ENCODE measurements at regions not wholly inside any gene's neighbourhood (a gene's known extent, or its start where the extent isn't known, plus 50 kb on each side); places are given as distances from the start of the nearest gene placed in this dataset.

- ATAC-seq, result no peak
- Mint-ChIP-seq H3K27ac (no peak overlapping the region), H3K36me3 (no peaks in the 10 kb centered on the region), H3K4me1 (no peaks in the 10 kb centered on the region), H3K4me3 (no peak overlapping the region), H3K9me3 (no peaks in the 10 kb centered on the region), H3K27me3 (peaks cover 22% of the 10 kb centered on the region)
Observed at GRCh38 chr11:119907122-119907851, 178.3 kb upstream of the NECTIN1 start.

- no peak overlapping the region for H3K4me3 Mint-ChIP-seq
- ATAC-seq, result no peak
- no peaks in the 10 kb centered on the region for H3K9me3 Mint-ChIP-seq
- no peaks in the 10 kb centered on the region for H3K36me3 Mint-ChIP-seq
- no peaks in the 10 kb centered on the region for H3K4me1 Mint-ChIP-seq
- no peak overlapping the region for H3K27ac Mint-ChIP-seq
- peaks cover 22% of the 10 kb centered on the region for H3K27me3 Mint-ChIP-seq
Observed at GRCh38 chr11:119906376-119906775, 177.4 kb upstream of the NECTIN1 start.

- H3K36me3 Mint-ChIP-seq, result no peaks in the 10 kb centered on the region
- peaks cover 22% of the 10 kb centered on the region for H3K27me3 Mint-ChIP-seq
- H3K9me3 Mint-ChIP-seq, result no peaks in the 10 kb centered on the region
- no peak overlapping the region for H3K27ac Mint-ChIP-seq
- H3K4me3 Mint-ChIP-seq, result no peak overlapping the region
- no peaks in the 10 kb centered on the region for H3K4me1 Mint-ChIP-seq
- no peak for ATAC-seq
Observed at GRCh38 chr11:119905162-119905561, 176.2 kb upstream of the NECTIN1 start.

GRCh38 chr11:119904531-119905035, 175.6 kb upstream of the NECTIN1 start:
- Mint-ChIP-seq H3K27ac (no peak overlapping the region), H3K36me3 (no peaks in the 10 kb centered on the region), H3K27me3 (peaks cover 18% of the 10 kb centered on the region), H3K9me3 (no peaks in the 10 kb centered on the region), H3K4me3 (no peak overlapping the region), H3K4me1 (no peaks in the 10 kb centered on the region)
- ATAC-seq, result no peak

GRCh38 chr11:119903821-119904220, 174.8 kb upstream of the NECTIN1 start:
- Mint-ChIP-seq H3K4me1 (no peaks in the 10 kb centered on the region), H3K9me3 (no peaks in the 10 kb centered on the region), H3K27me3 (peaks cover 10% of the 10 kb centered on the region), H3K27ac (no peak overlapping the region), H3K4me3 (no peak overlapping the region), H3K36me3 (no peaks in the 10 kb centered on the region)
- no peak for ATAC-seq

GRCh38 chr11:119903389-119903788, 174.4 kb upstream of the NECTIN1 start:
- H3K27me3 Mint-ChIP-seq, result peaks cover 10% of the 10 kb centered on the region
- no peaks in the 10 kb centered on the region for H3K9me3 Mint-ChIP-seq
- H3K36me3 Mint-ChIP-seq, result no peaks in the 10 kb centered on the region

GRCh38 chr11:119902656-119903231, 173.7 kb upstream of the NECTIN1 start:
- no peak for ATAC-seq
- Mint-ChIP-seq H3K4me3 (no peak overlapping the region), H3K27me3 (peaks cover 10% of the 10 kb centered on the region), H3K27ac (no peak overlapping the region), H3K4me1 (no peaks in the 10 kb centered on the region), H3K9me3 (no peaks in the 10 kb centered on the region), H3K36me3 (no peaks in the 10 kb centered on the region)

More at GRCh38 chr11:119903389-119903788, 174.4 kb upstream of the NECTIN1 start:
- H3K27ac Mint-ChIP-seq, result no peak overlapping the region
- H3K4me3 Mint-ChIP-seq, result no peak overlapping the region
- ATAC-seq, result no peak
- no peaks in the 10 kb centered on the region for H3K4me1 Mint-ChIP-seq

DNA sequence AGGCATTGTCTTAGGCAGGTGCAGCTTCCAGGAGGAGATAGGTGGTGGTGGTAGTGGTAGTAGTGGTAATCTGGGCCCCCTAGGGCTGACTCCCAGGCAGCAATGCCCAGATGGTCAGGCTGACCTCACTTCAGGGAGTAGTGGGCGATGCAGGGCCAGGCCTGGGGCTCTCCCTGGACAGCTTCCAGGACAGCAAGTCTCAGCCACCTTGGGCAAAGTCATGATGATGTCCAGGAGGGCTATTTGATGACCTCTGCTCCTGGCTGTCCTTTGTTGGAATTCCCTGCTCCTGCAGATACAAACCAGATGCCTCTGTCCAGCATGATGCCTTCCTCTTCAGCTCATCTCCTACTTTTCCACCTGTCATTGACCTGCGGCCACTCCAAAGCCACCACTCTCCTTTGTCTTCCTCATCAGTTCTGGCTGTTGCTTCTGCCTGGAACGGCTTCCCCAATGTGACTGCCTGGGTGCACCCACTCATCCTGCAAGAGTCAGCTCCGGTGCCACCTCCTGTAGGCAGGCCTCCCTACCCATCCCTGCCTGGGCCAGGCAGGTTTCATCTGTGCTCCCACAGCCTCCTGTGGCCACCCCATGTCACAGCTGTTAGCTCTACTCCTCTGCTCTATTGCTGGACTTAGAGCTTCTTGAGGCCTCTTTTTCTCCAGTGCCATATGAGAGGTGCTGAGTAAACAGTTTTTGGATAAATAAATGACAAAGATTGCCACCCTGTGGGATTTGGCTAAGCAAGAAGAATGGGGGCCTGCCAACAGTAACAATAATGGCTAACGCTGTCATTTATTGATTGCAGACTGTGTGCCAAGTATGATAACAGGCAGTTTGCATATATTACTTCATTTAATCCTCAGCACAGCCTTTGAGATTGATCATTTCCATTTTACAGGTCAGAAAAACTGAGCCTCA, 172.9 kb upstream of the NECTIN1 start:
- no peak overlapping the region for H3K4me3 Mint-ChIP-seq
- H3K27me3 Mint-ChIP-seq, result peaks cover 10% of the 10 kb centered on the region
- no peaks in the 10 kb centered on the region for H3K36me3 Mint-ChIP-seq
- no peak overlapping the region for H3K27ac Mint-ChIP-seq
- no peaks in the 10 kb centered on the region for H3K4me1 Mint-ChIP-seq
- ATAC-seq, result no peak
- no peaks in the 10 kb centered on the region for H3K9me3 Mint-ChIP-seq

GRCh38 chr11:119899997-119900396, 171.0 kb upstream of the NECTIN1 start:
- Mint-ChIP-seq H3K27ac (no peak overlapping the region), H3K4me1 (no peaks in the 10 kb centered on the region)

GRCh38 chr11:119897576-119897975, 168.6 kb upstream of the NECTIN1 start:
- Mint-ChIP-seq H3K36me3 (no peaks in the 10 kb centered on the region), H3K27ac (no peak overlapping the region), H3K4me3 (no peak overlapping the region), H3K9me3 (no peaks in the 10 kb centered on the region), H3K27me3 (no peaks in the 10 kb centered on the region), H3K4me1 (no peaks in the 10 kb centered on the region)
- ATAC-seq, result no peak

More at GRCh38 chr11:119899997-119900396, 171.0 kb upstream of the NECTIN1 start:
- H3K36me3 Mint-ChIP-seq, result no peaks in the 10 kb centered on the region
- no peak for ATAC-seq
- H3K4me3 Mint-ChIP-seq, result no peak overlapping the region
- peaks cover 1% of the 10 kb centered on the region for H3K27me3 Mint-ChIP-seq
- H3K9me3 Mint-ChIP-seq, result no peaks in the 10 kb centered on the region

DNA sequence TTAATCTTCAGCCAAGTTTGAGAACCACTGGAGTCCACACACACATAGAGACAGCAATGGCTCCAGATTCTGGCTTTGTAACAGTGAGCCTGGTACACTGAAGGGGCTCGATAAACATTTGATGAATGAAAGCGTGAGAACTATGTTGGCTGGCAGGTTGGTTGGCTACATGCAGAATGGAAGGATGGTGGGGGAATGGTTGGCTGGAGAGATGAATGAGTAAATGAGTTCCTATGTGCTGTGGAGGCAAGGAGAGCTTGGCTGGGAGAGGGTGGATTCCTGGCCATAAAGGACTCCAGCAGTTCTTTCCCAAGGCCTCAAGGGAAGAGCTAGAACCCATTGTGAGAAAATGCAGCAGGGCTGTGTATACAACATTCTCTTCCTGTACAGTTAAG, 168.0 kb upstream of the NECTIN1 start:
- Mint-ChIP-seq H3K27ac (no peak overlapping the region), H3K4me3 (no peak overlapping the region), H3K27me3 (no peaks in the 10 kb centered on the region), H3K9me3 (no peaks in the 10 kb centered on the region), H3K36me3 (no peaks in the 10 kb centered on the region), H3K4me1 (no peaks in the 10 kb centered on the region)
- ATAC-seq, result no peak

- no peaks in the 10 kb centered on the region for H3K27me3 Mint-ChIP-seq
- no peaks in the 10 kb centered on the region for H3K9me3 Mint-ChIP-seq
- ATAC-seq, result no peak
- no peak overlapping the region for H3K27ac Mint-ChIP-seq
- H3K4me3 Mint-ChIP-seq, result no peak overlapping the region
- no peaks in the 10 kb centered on the region for H3K36me3 Mint-ChIP-seq
- no peaks in the 10 kb centered on the region for H3K4me1 Mint-ChIP-seq
Observed at GRCh38 chr11:119896387-119897045, 167.5 kb upstream of the NECTIN1 start.

DNA sequence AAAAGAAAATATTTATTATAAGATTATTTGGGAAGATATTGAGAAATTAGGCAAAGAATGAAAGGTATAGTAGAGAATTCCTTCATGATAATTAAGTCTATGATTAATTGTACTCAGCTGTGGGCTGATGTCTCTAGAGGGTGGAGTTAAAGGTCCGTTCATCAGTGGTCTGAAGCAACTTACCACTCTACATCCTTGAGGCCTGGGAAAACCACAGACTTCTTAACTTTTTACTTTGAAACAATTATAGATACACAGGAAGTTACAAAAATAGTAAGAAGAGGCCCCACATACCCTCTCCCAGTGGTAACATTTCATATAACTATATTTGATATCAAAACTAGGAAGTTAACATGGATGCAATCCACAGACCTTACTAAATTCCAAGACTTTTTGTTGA, 167.0 kb upstream of the NECTIN1 start:
- no peak overlapping the region for H3K4me3 Mint-ChIP-seq
- no peaks in the 10 kb centered on the region for H3K36me3 Mint-ChIP-seq
- H3K27me3 Mint-ChIP-seq, result no peaks in the 10 kb centered on the region
- H3K9me3 Mint-ChIP-seq, result no peaks in the 10 kb centered on the region
- no peak overlapping the region for H3K27ac Mint-ChIP-seq
- H3K4me1 Mint-ChIP-seq, result no peaks in the 10 kb centered on the region
- ATAC-seq, result no peak

DNA sequence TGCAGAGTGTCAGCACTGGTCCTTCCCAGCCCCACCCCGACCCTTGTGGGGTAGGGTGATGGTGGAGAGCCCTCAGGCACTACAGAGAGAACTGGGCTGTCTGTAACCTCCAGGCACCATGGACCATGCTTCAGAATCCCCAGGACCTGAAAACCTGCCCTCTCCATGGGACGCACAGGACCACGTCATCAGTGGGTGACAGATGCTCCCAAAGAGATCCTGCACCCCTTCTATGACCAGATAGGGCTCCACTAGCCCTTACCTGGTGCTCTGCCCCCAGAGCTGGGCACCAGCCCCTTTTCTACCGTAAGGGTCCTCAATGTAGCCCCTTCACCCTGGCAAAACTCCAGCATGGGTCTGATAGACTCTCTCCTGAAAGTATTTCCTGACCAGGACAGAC, 165.9 kb upstream of the NECTIN1 start:
- Mint-ChIP-seq H3K4me3 (no peak overlapping the region), H3K36me3 (no peaks in the 10 kb centered on the region), H3K4me1 (no peaks in the 10 kb centered on the region), H3K27me3 (no peaks in the 10 kb centered on the region), H3K27ac (no peak overlapping the region), H3K9me3 (no peaks in the 10 kb centered on the region)
- no peak for ATAC-seq

GRCh38 chr11:119892311-119892808, 163.4 kb upstream of the NECTIN1 start:
- H3K27me3 Mint-ChIP-seq, result peaks cover 9% of the 10 kb centered on the region
- H3K27ac Mint-ChIP-seq, result no peak overlapping the region
- no peaks in the 10 kb centered on the region for H3K9me3 Mint-ChIP-seq
- ATAC-seq, result no peak
- no peak overlapping the region for H3K4me3 Mint-ChIP-seq
- H3K4me1 Mint-ChIP-seq, result no peaks in the 10 kb centered on the region
- no peaks in the 10 kb centered on the region for H3K36me3 Mint-ChIP-seq

All from stimulated activated memory B cell treated with anti-CD40 and anti-IgM and Interleukin-4, amounts not matched to agents 10 μg/mL and 1 μg/mL and 100 μg/mL, for 72 hours (primary cell).